ENCODE measurements at regions not wholly inside any gene's neighbourhood (a gene's known extent, or its start where the extent isn't known, plus 50 kb on each side); places are given as distances from the start of the nearest gene placed in this dataset.

GRCh38 chr2:66895206-66895605, 460.3 kb downstream of the MEIS1 start:
- no peak for DNase-seq

DNA sequence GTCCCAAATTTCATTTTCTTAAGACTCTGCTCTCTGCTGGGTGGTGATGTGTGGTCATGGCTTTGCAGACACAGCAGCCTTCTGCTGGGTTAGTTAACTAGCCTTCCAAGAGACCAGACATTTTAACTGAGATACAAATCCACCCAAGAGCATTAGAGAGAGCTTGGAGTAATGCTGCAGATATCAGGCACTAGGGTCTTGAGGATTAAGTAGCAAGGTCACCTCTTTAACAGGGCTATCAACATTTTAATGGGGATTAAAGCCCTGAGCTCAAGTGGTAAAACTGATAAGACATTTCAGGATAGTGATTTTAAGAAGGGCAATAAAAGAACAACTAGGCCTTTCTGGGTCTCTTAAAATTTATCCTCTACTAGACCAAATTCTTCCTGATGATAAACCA, 461.2 kb downstream of the MEIS1 start:
- no peak for DNase-seq

DNA sequence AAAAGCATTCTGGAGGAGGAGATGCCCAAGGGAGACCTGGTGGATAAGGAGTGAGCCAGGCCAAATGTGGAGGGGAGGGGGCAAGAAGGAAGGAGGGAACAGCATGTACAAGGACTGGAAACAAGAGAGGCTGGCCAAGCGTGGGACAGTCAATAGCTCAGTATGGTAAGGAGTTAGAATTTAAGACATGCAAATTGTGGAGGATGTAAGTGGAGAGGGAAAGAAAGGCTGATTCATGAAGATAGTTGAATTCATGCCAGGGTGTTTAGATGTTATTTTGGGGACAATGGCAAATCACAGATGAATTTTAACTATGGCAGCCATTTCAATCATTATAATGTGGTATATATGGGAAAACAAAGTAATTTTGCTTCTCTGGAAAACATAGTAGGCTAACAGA, 462.3 kb downstream of the MEIS1 start:
- DNase-seq: peak; percentile 80

DNA sequence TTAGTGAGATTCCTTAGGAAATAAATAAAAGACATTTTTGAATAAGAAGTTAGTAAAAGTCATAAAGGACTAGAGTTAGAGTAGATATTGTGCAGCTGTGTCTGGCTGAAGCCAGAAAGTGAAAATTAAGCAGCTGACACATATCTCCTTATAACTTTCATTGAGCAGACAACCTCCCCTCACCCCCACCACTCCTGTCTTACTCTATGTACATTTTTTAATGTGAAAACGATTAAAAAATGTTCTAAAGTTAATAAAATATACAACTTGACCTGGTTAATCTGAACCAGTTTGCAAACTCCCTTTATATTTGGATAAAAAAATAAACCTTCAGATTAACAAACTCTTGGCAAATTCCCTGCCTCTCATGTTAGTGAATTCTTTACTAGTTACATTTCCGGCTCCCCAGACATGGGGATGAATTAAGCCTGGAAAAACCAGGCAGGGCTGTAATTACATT, 462.8 kb downstream of the MEIS1 start:
- DNase-seq: peak; percentile 71

GRCh38 chr2:66899109-66899508, 464.2 kb downstream of the MEIS1 start:
- no peak for DNase-seq

DNA sequence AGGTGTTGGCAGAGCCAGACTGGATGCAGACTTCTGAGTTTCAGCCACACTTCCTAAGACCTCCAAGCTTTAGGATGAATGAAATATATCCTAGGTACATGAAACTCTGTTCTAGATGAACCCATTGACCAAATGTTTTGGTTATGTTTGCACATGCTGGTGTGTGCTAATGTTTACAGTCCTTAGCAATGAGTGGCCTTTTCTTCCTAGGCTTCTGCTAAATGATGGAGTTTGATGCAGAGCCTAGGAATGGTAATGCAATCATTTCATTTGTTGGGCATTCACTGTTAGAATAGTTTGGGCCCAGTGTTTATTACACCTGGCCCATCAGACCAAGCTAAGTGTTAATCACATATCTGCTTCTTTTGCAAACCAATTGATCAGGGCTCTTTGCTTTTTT, 464.7 kb downstream of the MEIS1 start:
- no peak for DNase-seq

GRCh38 chr2:66901344-66901743, 466.4 kb downstream of the MEIS1 start:
- DNase-seq: no peak

DNA sequence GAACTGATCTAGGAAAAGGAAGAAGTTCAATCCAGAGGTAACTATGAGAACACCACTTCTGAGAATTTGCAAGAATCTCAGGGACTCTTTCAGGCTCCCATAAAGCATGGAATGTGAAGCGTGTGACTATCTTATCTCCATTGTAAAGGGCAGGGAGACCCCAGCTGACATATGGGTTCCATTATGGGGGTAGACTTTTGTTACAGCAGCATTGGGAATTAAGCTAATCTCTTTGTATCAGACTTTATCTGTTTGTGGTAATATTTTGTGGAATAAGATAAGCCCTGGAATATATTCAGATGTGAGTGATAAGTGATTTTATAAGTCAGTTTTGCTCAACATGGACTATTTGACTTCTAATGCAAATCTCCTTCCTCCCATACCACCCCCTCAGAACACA, 468.3 kb downstream of the MEIS1 start:
- no peak for DNase-seq

- no peak for DNase-seq
These were observed 469.0 kb downstream of the MEIS1 start for GRCh38 chr2:66903745-66904465.

GRCh38 chr2:66915237-66915636, 480.3 kb downstream of the MEIS1 start:
- DNase-seq: peak; percentile 61

GRCh38 chr2:66919286-66919685, 477.8 kb upstream of the ETAA1 start:
- no peak for DNase-seq

- DNase-seq: no peak
These were observed 476.7 kb upstream of the ETAA1 start for GRCh38 chr2:66920415-66920814.

DNA sequence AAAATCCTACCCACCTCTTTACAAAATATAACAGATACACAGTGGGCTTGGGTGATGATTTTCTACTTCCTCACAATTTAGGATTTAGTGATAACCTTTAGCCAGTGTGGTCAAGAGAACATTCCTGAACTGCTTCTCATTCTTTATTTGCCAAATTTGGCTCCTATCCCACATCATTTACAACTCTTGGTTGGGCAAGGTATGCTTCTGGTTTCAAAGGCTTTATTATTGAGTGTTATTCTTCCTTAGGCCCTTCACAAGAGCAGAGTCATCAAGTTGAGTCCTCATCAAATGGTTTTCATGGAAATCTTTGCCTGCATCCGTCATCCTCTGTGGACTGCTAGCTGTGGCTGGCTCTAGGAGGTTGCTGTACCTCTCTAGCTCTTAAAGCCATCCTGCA, 472.0 kb upstream of the ETAA1 start:
- peak; percentile 76 for DNase-seq

DNA sequence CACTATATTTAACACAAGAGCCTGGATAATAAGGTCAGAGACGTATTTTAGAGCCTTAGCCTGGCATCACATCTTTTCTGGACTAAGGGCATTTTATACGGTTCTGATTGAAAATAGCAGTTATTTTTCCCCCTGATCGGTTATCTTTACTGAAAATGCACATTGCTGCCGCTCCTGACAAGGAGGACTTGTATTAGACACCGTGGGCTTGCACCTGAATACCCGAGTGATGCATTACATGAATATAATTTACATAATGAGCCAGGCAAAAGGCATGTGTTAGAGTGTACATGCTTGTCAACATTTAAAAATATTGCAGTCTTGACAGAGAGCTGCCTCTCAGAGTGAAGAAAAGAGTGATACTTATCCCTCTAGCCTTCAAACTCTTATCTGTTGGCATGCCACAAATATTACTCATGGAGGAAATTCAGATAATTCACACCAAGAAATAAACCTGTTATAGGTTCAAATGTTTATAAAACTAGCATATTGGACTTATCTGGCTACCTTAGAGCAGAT, 470.5 kb upstream of the ETAA1 start:
- DNase-seq: no peak

- DNase-seq: peak; percentile 91
These were observed 467.3 kb upstream of the ETAA1 start for GRCh38 chr2:66929632-66930338.

DNA sequence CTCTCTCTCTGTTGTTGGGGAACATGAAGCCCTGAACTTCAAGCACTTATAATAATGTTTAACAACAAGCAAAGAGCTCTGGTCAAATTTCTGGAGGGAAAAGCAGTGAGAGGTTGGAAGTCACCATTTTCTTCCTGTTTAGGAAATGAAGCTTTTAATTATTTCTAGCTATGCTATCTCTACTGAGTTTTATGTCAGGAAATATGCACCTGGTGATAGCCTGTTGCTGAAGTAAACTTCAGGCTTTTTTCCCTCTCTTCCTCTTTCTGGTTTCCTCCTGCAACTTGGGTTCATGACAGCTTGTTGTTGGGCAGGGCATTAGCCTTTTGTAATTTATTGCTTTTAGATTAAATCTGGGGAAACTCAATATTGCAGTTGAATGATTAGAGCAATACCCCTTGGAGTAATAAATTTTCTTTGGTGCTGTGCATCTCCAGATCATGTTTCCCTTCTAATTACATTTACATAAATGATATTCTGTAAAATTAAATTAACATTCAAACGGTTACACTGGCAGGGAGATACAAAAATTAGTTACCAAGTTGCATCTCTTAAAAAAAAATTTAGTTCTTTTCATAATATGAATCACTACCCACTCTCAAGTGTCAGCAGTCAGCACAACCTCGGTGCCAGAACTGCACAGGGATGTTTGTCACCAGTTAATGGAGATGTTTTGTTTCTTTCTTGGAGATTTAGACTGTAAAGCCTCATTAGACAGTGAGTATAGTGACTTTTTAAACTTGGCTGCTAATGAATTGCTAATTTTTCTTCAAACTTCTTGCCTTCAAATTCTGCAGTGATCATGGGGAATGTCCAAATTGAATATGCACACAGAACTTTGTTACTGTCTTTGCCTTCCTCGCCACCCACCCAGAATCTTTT, 466.6 kb upstream of the ETAA1 start:
- no peak for DNase-seq

DNA sequence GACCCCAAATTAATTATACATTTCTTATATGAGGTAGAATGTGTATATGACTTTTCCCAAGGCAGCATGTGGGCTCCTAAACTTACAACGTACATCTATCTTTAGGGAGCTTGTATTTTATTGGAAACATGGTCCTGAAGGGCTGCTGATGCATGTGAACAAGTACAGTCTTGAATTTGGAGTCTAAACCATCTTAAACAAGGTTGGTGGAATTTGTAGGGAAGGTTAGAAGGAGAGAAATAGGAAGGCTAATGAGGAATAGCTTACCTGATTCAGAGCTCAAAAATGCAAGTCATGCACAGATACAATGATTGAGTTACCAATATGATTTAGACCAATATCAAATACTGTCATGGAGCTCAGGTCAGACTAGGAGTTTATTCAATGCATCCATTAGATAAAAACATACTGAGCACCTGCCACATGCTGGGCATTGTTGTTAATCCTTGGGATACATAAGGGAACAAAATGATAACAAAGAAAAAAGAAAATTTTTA, 458.6 kb upstream of the ETAA1 start:
- DNase-seq: no peak

GRCh38 chr2:66940080-66940479, 457.1 kb upstream of the ETAA1 start:
- DNase-seq: no peak

DNA sequence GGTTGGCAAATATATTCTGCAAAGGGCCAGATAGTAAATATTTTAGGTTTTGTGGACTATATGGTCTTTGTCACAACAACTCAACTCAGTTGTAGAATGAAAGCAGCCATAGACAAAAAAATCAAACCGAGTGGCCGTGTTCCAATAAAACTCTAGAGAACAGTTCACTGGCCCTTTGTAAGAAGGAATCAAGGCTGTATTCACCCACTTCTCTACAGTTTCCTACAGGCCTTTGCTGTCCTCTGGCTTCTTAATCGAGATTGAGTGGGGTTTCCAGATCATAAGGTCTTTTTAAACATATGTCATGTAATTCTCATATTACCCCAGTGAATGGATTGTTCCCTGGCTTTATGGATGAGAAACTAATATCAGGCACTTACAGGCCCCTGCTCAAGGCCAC, 448.9 kb upstream of the ETAA1 start:
- DNase-seq: no peak

- DNase-seq: no peak
These were observed 439.9 kb upstream of the ETAA1 start for GRCh38 chr2:66957198-66957597.

GRCh38 chr2:66957677-66958076, 439.5 kb upstream of the ETAA1 start:
- no peak for DNase-seq

- no peak for DNase-seq
These were observed 437.0 kb upstream of the ETAA1 start for GRCh38 chr2:66960161-66960560.

DNA sequence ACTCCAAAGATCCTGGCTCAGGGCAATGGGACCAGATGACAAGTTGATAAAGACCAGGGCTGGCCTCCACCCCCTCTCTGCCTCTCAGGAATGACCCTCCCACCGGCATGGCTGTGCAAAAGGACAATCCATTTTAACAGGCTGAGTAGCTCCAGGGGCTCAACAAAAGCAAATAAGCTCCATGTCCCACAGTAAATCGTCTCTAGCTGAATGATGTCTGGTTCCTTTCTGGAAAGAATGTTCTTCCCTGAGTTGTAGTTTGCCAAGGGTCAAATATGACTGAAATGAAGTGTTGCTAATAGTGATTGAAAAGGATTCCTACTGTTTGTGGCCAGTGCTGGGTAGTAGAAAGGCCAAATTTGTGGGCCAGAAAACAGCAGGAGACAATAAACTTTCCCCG, 434.4 kb upstream of the ETAA1 start:
- DNase-seq: no peak
